ENCODE measurements at regions not wholly inside any gene's neighbourhood (a gene's known extent, or its start where the extent isn't known, plus 50 kb on each side); places are given as distances from the start of the nearest gene placed in this dataset.

- TF ChIP-seq, protein P1, sequence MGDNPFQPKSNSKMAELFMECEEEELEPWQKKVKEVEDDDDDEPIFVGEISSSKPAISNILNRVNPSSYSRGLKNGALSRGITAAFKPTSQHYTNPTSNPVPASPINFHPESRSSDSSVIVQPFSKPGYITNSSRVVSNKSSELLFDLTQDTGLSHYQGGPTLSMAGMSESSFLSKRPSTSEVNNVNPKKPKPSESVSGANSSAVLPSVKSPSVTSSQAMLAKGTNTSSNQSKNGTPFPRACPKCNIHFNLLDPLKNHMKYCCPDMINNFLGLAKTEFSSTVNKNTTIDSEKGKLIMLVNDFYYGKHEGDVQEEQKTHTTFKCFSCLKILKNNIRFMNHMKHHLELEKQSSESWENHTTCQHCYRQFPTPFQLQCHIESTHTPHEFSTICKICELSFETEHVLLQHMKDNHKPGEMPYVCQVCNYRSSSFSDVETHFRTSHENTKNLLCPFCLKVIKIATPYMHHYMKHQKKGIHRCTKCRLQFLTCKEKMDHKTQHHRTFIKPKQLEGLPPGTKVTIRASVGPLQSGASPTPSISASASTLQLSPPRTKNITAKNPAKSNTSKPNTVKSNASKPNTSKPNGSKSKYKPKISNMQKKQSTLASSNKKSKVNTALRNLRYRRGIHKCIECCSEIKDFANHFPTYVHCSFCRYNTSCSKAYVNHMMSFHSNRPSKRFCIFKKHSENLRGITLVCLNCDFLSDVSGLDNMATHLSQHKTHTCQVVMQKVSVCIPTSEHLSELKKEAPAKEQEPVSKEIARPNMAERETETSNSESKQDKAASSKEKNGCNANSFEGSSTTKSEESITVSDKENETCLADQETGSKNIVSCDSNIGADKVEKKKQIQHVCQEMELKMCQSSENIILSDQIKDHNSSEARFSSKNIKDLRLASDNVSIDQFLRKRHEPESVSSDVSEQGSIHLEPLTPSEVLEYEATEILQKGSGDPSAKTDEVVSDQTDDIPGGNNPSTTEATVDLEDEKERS (CRISPR knock-in tag; IDR thresholded peaks at IDR 0.05) = no peak
- no peak for TF ChIP-seq SAFB2 (CRISPR knock-in tag; IDR thresholded peaks at IDR 0.05; ENCODE audit: borderline replicate concordance, low read depth)
- TF ChIP-seq TIGD3 (CRISPR knock-in tag; IDR thresholded peaks at IDR 0.05; ENCODE audit: borderline replicate concordance) = no peak
- TF ChIP-seq ETV5 (CRISPR knock-in tag; IDR thresholded peaks at IDR 0.05; ENCODE audit: borderline replicate concordance) = peak; percentile 34; the same call in 1 of the 2 replicates
- TF ChIP-seq, protein P2, sequence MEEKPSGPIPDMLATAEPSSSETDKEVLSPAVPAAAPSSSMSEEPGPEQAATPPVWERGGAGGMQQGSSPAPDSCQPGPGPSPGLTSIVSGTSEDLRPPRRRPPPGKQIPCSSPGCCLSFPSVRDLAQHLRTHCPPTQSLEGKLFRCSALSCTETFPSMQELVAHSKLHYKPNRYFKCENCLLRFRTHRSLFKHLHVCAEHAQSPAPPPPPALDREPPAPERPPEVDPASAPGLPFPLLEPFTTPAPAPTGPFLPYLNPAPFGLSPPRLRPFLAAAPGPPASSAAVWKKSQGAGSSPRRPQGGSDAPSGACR (CRISPR knock-in tag; IDR thresholded peaks at IDR 0.05) = no peak
- TF ChIP-seq ZNF549 (CRISPR knock-in tag; IDR thresholded peaks at IDR 0.05) = no peak
- TF ChIP-seq PHF5A (CRISPR knock-in tag; IDR thresholded peaks at IDR 0.05; ENCODE audit: low read depth, unreplicated experiment) = no peak
- no peak for TF ChIP-seq SYNCRIP (IDR thresholded peaks at IDR 0.05; ENCODE audit: insufficient read depth, low read depth, low read length)
- TF ChIP-seq MED13 (CRISPR knock-in tag; IDR thresholded peaks at IDR 0.05) = no peak
- TF ChIP-seq ZNF124 (CRISPR knock-in tag; IDR thresholded peaks at IDR 0.05) = no peak
- no peak for TF ChIP-seq DMTF1 (CRISPR knock-in tag; IDR thresholded peaks at IDR 0.05)
- TF ChIP-seq, protein P3, sequence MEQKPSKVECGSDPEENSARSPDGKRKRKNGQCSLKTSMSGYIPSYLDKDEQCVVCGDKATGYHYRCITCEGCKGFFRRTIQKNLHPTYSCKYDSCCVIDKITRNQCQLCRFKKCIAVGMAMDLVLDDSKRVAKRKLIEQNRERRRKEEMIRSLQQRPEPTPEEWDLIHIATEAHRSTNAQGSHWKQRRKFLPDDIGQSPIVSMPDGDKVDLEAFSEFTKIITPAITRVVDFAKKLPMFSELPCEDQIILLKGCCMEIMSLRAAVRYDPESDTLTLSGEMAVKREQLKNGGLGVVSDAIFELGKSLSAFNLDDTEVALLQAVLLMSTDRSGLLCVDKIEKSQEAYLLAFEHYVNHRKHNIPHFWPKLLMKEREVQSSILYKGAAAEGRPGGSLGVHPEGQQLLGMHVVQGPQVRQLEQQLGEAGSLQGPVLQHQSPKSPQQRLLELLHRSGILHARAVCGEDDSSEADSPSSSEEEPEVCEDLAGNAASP (CRISPR knock-in tag; IDR thresholded peaks at IDR 0.05; ENCODE audit: borderline replicate concordance) = peak; percentile 91; the same call in 1 of the 2 replicates
- TF ChIP-seq, protein P4, sequence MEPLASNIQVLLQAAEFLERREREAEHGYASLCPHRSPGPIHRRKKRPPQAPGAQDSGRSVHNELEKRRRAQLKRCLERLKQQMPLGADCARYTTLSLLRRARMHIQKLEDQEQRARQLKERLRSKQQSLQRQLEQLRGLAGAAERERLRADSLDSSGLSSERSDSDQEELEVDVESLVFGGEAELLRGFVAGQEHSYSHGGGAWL (CRISPR knock-in tag; IDR thresholded peaks at IDR 0.05) = no peak
- no peak for TF ChIP-seq ZNF788 (CRISPR knock-in tag; IDR thresholded peaks at IDR 0.05; ENCODE audit: borderline replicate concordance)
- TF ChIP-seq ZNF749 (CRISPR knock-in tag; IDR thresholded peaks at IDR 0.05; ENCODE audit: borderline replicate concordance) = no peak
- TF ChIP-seq ZNF790 (CRISPR knock-in tag; IDR thresholded peaks at IDR 0.05; ENCODE audit: borderline replicate concordance) = no peak
- no peak for TF ChIP-seq MEIS1 (CRISPR knock-in tag; IDR thresholded peaks at IDR 0.05; ENCODE audit: borderline replicate concordance)
- TF ChIP-seq ZNF589 (CRISPR knock-in tag; conservative IDR thresholded peaks at IDR 0.05) = no peak
- no peak for TF ChIP-seq U2AF2 (IDR thresholded peaks at IDR 0.05; ENCODE audit: low read depth, low read length)
Observed at GRCh38 chr5:124596595-124597421, 149.6 kb downstream of the ZNF608 start (continued).
